Heart right ventricle (tissue), 16 donors: ENCODE measurements at regions not wholly inside any gene's neighbourhood (a gene's known extent, or its start where the extent isn't known, plus 50 kb on each side); places are given as distances from the start of the nearest gene placed in this dataset.

ENCODE experiments used
- ATAC-seq, 8 donors: fragments of 200-7000 bp; cut with Tn5 transposase; one replicate each; pipeline ENCODE4 v1.9.1; 2020; ENCODE audit warnings: mild to moderate bottlenecking in 8 of 8, moderate library complexity in 8 of 8, moderate number of reproducible peaks in 1 of 8
- DNase-seq, 2 donors: peaks; one replicate each; pipeline ENCODE4 v3.0.0-alpha.2; 2020
- H3K27ac ChIP-seq, 10 donors: fragments of 200-600 bp; sonication (generic) in 2 of 10; one replicate each; pipeline versions ENCODE4 v1.5.0 to v1.8.0; 2020 to 2022; ENCODE audit warnings: mild to moderate bottlenecking in 3 of 10
- H3K27me3 ChIP-seq, 7 donors: fragments of 200-600 bp; one replicate each; pipeline ENCODE4 v1.8.0; 2021 to 2022; ENCODE audit warnings: mild to moderate bottlenecking in 2 of 7
- H3K36me3 ChIP-seq, 9 donors: fragments of 200-600 bp; sonication (generic) in 1 of 9; one replicate each; pipeline versions ENCODE4 v1.5.0 to v1.8.0; 2020 to 2022; ENCODE audit warnings: mild to moderate bottlenecking in 2 of 9
- H3K4me1 ChIP-seq, 9 donors: fragments of 200-600 bp; sonication (generic) in 1 of 9; one replicate each; pipeline versions ENCODE4 v1.5.0 to v1.8.0; 2020 to 2022; ENCODE audit warnings: mild to moderate bottlenecking in 4 of 9
- H3K4me3 ChIP-seq, 10 donors: fragments of 200-600 bp; sonication (generic) in 2 of 10; one replicate each; pipeline versions ENCODE4 v1.5.0 to v1.8.0; 2020 to 2022; ENCODE audit warnings: mild to moderate bottlenecking in 7 of 10, moderate library complexity in 2 of 10
- H3K9me3 ChIP-seq, 11 donors: fragments of 200-600 bp in 10 of 11; sonication (generic) in 2 of 11; one replicate each; pipeline versions ENCODE4 v1.5.0 to v1.8.0; 2013 to 2022; ENCODE audit warnings: mild to moderate bottlenecking in 2 of 11, control low read depth in 1 of 11, moderate library complexity in 1 of 11
- WGBS, 2 donors: extraction: QIAGEN DNeasy Blood & Tissue Kit; methylation state at CpG; one replicate each; pipeline ENCODE4 v1.1.7; 2013; ENCODE audit warnings: inconsistent platforms in 1 of 2; 5-methylcytosine and 5-hydroxymethylcytosine counted together
- intact Hi-C, 10 donors: fragments of 100-400 bp; cut with DNase I; formaldehyde crosslinking; loops; one replicate each; pipeline versions ENCODE4 v1.11.1 to v1.14.2; 2022
- TF ChIP-seq, protein P1 (sequence below), 9 donors: fragments of 200-600 bp; sonication (generic) in 2 of 9; IDR thresholded peaks; one replicate each; pipeline versions ENCODE4 v1.5.0 to v1.8.0; 2021 to 2022; ENCODE audit warnings: antibody characterized with exemption in 9 of 9, mild to moderate bottlenecking in 5 of 9, moderate library complexity in 1 of 9
- donor health status: Arrhythmogenic right ventricular cardiomyopathy.
- donor health status: ischemic (EF 13 %, LVEDD 7.1; RV severe dilation, severe dysfunction).
- donor health status: healthy with polysubstance abuse.
- donor health status: DM: no; HTN: yes; CAD: no.
- donor health status: DM: no; HTN: no; CAD: no.
- donor health status: ischemic (EF 25% LVEDD 6.9; RV normal size, moderate dysfunction).
- donor health status: ischemic (EF 25% LVEDD 5.7; RV mildly dilated, moderate dysfunction).
- donor health status: healthy.
- donor health status: DM: yes; HTN: yes; CAD: no.
- donor health status: Ischemic cardiomyopathy.
- donor health status: ischemic (EF 35%, LVEDD 5.7; RV mildly dilated, moderate dysfunction).
- donor health status: nonischemic (EF 11% LVEDD 7.7; RV severe dilation, severe dysfunction).
- donor health status: DM: yes; HTN: yes; CAD: no.
- donor health status: PGD.
- donor health status: ischemic (EF 29% LVEDD 5.4; RV normal size, mild dysfunction).
- donor health status: nonischemic (EF 23%, LVEDD 6.1; RV moderate dilation, normal function).

DNA sequence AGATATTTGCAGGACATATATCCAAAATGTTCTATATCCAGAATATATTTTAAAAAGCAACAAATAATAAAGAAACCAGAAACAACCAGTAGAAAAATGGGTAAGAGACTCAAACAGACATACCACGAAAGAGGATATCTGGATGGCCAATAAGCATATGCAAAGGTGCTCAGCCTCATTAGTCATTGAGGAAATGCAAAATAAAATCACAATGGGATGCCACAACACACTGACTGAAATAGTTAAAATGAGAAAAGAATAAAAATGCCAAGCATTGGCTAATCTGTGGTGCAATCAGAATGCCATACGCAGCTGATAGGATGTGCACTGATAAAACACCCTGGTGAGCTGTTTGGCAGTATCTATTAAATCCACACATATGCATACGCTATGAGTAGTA lies 265.8 kb upstream of the ANKH start:
- intact Hi-C loops = no loop called here
- no peak for ATAC-seq
- 89 to 96% methylated on average over 3 of the region's 3 CpGs for WGBS, 2 donors

DNA sequence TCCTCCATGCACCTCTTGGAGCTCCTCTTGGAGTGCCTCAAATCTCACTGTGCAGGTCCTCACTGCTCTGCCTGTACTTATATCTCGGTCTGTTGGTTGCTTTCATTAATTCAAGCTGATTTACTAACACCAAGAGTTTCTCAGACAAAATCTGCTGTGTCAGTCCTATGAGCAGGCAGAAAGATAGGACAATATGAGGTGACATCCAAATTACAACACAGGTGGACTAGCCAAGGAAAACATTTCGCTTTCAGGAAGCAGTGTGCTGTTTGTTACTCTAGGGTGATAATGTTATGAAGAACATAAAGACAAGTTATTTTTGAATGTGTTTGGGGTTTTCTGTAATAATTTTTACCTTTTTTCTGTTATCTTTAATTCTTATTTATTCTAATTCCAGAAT lies 264.1 kb upstream of the ANKH start:
- 93% methylated on average over 2 of the region's 2 CpGs for WGBS, 2 donors
- DNase-seq (no peak), ATAC-seq (no peak)
- intact Hi-C loops = no loop called here
- Histone ChIP-seq H3K27ac (no peak overlapping the region), H3K4me1 (peaks cover 0 to 11% (median 0%) of the 10 kb centered on the region in 9 donors), H3K9me3 (peaks cover 0 to 1% (median 0%) of the 10 kb centered on the region in 11 donors), H3K4me3 (no peak overlapping the region), H3K36me3 (no peaks in the 10 kb centered on the region), H3K27me3 (peaks cover 0 to 3% (median 0%) of the 10 kb centered on the region in 7 donors)
- TF ChIP-seq, protein P1, sequence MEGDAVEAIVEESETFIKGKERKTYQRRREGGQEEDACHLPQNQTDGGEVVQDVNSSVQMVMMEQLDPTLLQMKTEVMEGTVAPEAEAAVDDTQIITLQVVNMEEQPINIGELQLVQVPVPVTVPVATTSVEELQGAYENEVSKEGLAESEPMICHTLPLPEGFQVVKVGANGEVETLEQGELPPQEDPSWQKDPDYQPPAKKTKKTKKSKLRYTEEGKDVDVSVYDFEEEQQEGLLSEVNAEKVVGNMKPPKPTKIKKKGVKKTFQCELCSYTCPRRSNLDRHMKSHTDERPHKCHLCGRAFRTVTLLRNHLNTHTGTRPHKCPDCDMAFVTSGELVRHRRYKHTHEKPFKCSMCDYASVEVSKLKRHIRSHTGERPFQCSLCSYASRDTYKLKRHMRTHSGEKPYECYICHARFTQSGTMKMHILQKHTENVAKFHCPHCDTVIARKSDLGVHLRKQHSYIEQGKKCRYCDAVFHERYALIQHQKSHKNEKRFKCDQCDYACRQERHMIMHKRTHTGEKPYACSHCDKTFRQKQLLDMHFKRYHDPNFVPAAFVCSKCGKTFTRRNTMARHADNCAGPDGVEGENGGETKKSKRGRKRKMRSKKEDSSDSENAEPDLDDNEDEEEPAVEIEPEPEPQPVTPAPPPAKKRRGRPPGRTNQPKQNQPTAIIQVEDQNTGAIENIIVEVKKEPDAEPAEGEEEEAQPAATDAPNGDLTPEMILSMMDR (IDR thresholded peaks at IDR 0.05) = no peak

More for the DNA sequence above, 265.8 kb upstream of the ANKH start:
- H3K4me1 ChIP-seq = peaks cover 0 to 11% (median 0%) of the 10 kb centered on the region in 9 donors
- H3K4me3 ChIP-seq = no peak overlapping the region
- no peaks in the 10 kb centered on the region for H3K36me3 ChIP-seq
- H3K27ac ChIP-seq = no peak overlapping the region
- DNase-seq = no peak
- no peaks in the 10 kb centered on the region for H3K9me3 ChIP-seq
- TF ChIP-seq, protein P1 (IDR thresholded peaks at IDR 0.05) = no peak
- H3K27me3 ChIP-seq = peaks cover 0 to 3% (median 0%) of the 10 kb centered on the region in 7 donors

DNA sequence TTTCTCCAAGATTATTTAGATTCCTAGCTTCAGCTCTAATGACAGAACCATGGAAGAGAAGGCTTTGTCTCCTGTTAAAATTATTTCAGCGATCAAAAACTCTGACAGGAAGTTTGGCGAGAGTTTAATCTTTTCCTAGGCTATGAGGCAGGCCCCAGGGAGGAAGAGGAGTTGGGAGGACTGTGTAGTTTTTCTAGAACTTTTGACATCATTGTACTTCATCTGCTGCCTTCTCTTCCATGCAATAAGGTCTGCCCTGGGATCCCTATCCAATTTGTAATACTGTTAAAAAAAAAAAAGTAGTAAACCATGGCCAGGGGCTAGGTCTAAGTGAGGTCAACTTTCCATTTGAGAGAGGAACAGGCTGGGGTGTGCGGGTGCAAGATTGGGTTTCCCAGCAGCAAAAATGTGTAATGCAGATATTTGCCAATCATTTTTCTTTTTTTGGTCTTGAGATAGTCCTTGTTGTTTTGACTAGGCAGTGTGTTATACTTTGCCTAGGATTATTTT lies 261.9 kb upstream of the ANKH start:
- Histone ChIP-seq H3K27ac (no peak overlapping the region), H3K36me3 (no peaks in the 10 kb centered on the region), H3K27me3 (no peaks in the 10 kb centered on the region), H3K4me1 (peaks cover 0 to 11% (median 0%) of the 10 kb centered on the region in 9 donors), H3K9me3 (peaks cover 0 to 7% (median 0%) of the 10 kb centered on the region in 11 donors), H3K4me3 (no peak overlapping the region)
- peak in 3 of 8 donors; percentile 17 to 72 (median 51) for ATAC-seq
- TF ChIP-seq, protein P1 (IDR thresholded peaks at IDR 0.05) = no peak
- WGBS, 2 donors = 51 to 52% methylated on average over 3 of the region's 3 CpGs
- no peak for DNase-seq
- intact Hi-C loops = no loop called here

DNA sequence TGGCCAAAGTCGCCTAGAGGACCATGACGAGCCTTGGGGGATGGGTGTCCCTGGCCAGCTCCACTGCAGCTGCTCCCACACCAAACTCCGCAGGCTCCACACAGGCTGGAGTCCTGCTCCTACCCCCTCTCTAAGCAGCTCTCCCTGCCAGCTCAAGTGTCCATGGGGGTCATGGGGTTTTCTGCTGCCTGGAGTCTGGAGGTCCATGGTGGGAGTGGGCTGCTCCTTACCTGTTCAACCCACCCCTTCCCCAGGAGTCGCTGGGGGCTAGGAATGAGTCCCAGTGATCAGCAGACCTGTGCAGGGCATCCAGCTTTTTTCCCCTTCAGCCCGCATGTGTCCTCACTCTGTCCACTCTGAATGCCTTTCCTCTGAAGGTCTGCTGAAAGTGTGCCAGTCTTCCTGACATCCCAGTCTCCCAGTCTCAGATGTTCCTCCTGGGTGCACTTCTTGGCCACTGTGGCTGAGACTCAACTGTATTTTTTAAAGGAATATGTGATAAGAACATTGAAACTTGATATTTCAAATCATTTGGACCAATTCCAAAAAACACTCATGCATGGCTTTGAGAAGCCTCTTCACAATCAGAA lies 261.3 kb upstream of the ANKH start:
- Histone ChIP-seq H3K4me3 (no peak overlapping the region), H3K27ac (no peak overlapping the region), H3K9me3 (peaks cover 0 to 12% (median 0%) of the 10 kb centered on the region in 11 donors), H3K27me3 (no peaks in the 10 kb centered on the region), H3K4me1 (peaks cover 0 to 11% (median 0%) of the 10 kb centered on the region in 9 donors), H3K36me3 (no peaks in the 10 kb centered on the region)
- TF ChIP-seq, protein P1 (IDR thresholded peaks at IDR 0.05) = no peak
- intact Hi-C loops = no loop called here
- 70 to 73% methylated on average over 5 of the region's 5 CpGs for WGBS, 2 donors
- DNase-seq = no peak
- peak in 2 of 8 donors; percentile 26 to 38 for ATAC-seq
